ENCODE measurements at regions not wholly inside any gene's neighbourhood (a gene's known extent, or its start where the extent isn't known, plus 50 kb on each side); places are given as distances from the start of the nearest gene placed in this dataset.
"Not testable (repeated sequence)": the region's sequence is repeated elsewhere in the genome, so short reads cannot be mapped to it uniquely, and the experiment has no call there.

GRCh38 chr4:97305351-97305750 lies 837.9 kb downstream of the STPG2 start:
- no peak for DNase-seq

GRCh38 chr4:97309121-97309520 lies 834.2 kb downstream of the STPG2 start:
- DNase-seq: no peak

- DNase-seq: no peak
Observed at GRCh38 chr4:97317201-97317600, 826.1 kb downstream of the STPG2 start.

- DNase-seq: no peak
Observed at GRCh38 chr4:97317671-97318070, 825.6 kb downstream of the STPG2 start.

GRCh38 chr4:97325751-97326150 lies 817.5 kb downstream of the STPG2 start:
- not testable (repeated sequence) for DNase-seq

- DNase-seq: no peak
Observed at GRCh38 chr4:97330917-97331316, 812.4 kb downstream of the STPG2 start.

- DNase-seq: no peak
Observed at GRCh38 chr4:97334348-97334747, 808.9 kb downstream of the STPG2 start.

- no peak for DNase-seq
Observed at GRCh38 chr4:97349468-97350186, 793.6 kb downstream of the STPG2 start.

GRCh38 chr4:97353876-97354275 lies 789.4 kb downstream of the STPG2 start:
- DNase-seq: no peak

GRCh38 chr4:97359826-97360225 lies 783.5 kb downstream of the STPG2 start:
- no peak for DNase-seq

GRCh38 chr4:97360733-97361132 lies 782.5 kb downstream of the STPG2 start:
- DNase-seq: no peak

GRCh38 chr4:97367878-97368277 lies 775.4 kb downstream of the STPG2 start:
- no peak for DNase-seq

GRCh38 chr4:97370568-97370967 lies 772.7 kb downstream of the STPG2 start:
- no peak for DNase-seq

- no peak for DNase-seq
Observed at GRCh38 chr4:97374526-97374925, 768.8 kb downstream of the STPG2 start.

- no peak for DNase-seq
Observed at GRCh38 chr4:97386969-97387368, 756.3 kb downstream of the STPG2 start.

- no peak for DNase-seq
Observed at GRCh38 chr4:97394653-97395052, 748.6 kb downstream of the STPG2 start.

- no peak for DNase-seq
Observed at GRCh38 chr4:97396097-97396496, 747.2 kb downstream of the STPG2 start.

- DNase-seq: no peak
Observed at GRCh38 chr4:97396605-97397004, 746.7 kb downstream of the STPG2 start.

GRCh38 chr4:97404876-97405523 lies 738.3 kb downstream of the STPG2 start:
- no peak for DNase-seq

GRCh38 chr4:97411356-97411755 lies 731.9 kb downstream of the STPG2 start:
- no peak for DNase-seq

- DNase-seq: no peak
Observed at GRCh38 chr4:97412331-97412730, 730.9 kb downstream of the STPG2 start.

- no peak for DNase-seq
Observed at GRCh38 chr4:97414161-97414560, 729.1 kb downstream of the STPG2 start.

- no peak for DNase-seq
Observed at GRCh38 chr4:97432551-97432950, 710.7 kb downstream of the STPG2 start.

GRCh38 chr4:97437998-97438705 lies 705.1 kb downstream of the STPG2 start:
- DNase-seq: not testable (repeated sequence)
